GM13977 (cell line): ENCODE measurements at regions not wholly inside any gene's neighbourhood (a gene's known extent, or its start where the extent isn't known, plus 50 kb on each side); places are given as distances from the start of the nearest gene placed in this dataset.

Experiments used
- DNase-seq: peaks from one replicate; pipeline ENCODE4 v3.0.0; 2012; ENCODE audit warnings: low spot score
- in situ Hi-C: fragments of 300-500 bp; cut with MboI; formaldehyde crosslinking; loops from one replicate; pipeline ENCODE4 v1.12.0; 2022; ENCODE audit warnings: low sequenced_read_pairs, low pct_unique_long_range_greater_than_20kb, mixed read lengths, inconsistent platforms; ENCODE audit not compliant: unreplicated experiment
- TF ChIP-seq, protein P1 (sequence below): IDR thresholded peaks from 2 replicates; pipeline ENCODE4 v1.5.1; 2012; ENCODE audit warnings: mild to moderate bottlenecking, control low read depth; ENCODE audit not compliant: insufficient read depth; ENCODE audit errors: extremely low read depth, missing control alignments

DNA sequence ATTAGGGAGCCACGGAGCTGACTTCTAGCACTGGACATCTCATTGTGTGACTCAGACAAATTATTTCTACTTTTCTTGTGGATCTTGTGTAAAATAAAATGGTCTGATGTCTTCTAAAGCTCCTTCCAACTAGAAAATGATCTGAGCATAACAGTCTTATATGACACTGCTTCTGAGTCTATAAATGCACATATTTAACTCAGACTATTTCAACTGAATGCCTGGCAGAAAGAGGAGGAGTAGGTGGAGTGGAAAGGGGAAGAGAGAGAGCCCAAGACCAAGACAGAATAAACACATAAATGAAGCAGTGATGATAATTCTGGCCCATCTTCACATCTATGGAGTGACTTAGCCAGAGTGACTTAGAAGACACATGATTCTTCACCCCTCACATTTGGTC lies 162.3 kb upstream of the PDZRN3 start:
- TF ChIP-seq, protein P1, sequence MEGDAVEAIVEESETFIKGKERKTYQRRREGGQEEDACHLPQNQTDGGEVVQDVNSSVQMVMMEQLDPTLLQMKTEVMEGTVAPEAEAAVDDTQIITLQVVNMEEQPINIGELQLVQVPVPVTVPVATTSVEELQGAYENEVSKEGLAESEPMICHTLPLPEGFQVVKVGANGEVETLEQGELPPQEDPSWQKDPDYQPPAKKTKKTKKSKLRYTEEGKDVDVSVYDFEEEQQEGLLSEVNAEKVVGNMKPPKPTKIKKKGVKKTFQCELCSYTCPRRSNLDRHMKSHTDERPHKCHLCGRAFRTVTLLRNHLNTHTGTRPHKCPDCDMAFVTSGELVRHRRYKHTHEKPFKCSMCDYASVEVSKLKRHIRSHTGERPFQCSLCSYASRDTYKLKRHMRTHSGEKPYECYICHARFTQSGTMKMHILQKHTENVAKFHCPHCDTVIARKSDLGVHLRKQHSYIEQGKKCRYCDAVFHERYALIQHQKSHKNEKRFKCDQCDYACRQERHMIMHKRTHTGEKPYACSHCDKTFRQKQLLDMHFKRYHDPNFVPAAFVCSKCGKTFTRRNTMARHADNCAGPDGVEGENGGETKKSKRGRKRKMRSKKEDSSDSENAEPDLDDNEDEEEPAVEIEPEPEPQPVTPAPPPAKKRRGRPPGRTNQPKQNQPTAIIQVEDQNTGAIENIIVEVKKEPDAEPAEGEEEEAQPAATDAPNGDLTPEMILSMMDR = no peak
- in situ Hi-C loops = no loop called here
- no peak for DNase-seq

DNA sequence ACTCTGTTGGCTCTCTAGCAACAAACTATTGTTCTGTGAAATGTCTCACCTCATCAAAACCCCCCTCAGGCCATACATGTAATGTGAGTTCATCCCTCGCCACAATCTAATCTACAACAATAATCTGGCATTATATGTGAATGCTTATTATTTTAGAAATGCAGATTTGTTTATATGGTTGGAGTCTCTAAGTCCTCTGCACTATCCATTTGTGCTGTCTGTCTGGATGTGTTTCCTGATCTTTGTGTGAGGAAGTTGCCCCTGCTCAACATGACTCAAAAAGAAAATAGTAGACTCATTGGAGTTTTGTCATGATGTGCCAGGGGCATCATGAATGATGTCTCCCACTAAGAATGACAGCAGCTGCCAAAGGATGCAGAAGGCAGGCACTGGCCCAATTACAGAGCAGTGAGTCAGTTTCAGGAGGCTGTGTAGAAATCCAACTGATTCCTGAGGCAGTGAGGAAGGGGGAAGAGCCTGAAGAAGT lies 161.6 kb upstream of the PDZRN3 start:
- TF ChIP-seq, protein P1 = no peak
- no peak for DNase-seq
- in situ Hi-C loops = no loop called here

DNA sequence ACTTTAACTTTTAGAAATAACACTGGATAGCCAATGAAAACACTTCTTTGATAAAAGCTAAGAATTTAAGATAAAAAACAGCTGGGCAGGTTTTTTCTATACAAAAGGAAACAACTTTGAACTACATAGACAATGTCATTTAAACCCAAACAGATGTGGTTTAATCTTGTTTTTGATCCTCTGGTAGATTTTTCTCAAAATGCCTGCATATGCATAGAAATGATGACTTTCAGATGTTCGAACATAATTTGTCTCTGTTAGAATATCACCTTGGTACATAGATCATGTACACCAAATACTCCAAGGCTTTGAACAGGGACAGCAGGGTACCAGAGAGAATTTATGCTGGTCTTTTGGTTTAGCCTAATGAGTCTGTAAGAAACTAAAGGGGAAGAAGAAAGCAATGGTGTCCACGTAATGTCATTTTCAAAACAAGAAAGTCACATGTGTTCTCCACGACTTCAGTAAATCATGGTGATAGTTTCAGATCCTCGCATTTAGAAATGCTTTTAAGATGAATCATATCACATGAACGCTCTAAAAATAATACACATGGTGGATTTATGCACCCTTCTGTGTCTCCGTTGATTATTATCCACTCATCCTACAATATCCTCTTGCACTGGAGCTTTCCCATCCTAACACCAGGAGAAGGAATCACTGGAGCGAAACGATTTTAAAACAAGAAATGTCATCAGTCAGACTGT lies 160.1 kb upstream of the PDZRN3 start:
- no peak for DNase-seq
- in situ Hi-C loops = no loop called here
- TF ChIP-seq, protein P1 = no peak

DNA sequence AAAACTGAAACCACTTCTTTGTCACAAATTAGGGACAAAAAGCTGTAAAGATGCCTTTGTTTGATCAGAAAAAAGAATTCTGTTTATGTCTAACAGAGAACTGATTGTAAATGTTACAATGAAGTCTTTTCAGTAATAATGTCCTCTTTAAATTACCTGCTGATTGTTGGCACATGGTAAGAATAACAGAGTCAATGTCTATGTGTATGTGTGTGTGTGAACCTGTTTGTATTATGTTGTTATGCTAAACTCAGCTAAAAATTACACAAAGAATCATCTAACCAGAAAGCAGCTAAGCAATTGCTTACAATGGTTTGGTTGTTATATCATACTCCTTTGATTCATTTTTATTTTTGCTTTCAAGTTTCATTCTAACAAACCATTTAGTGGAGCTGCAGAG lies 159.1 kb upstream of the PDZRN3 start:
- in situ Hi-C loops = no loop called here
- TF ChIP-seq, protein P1 = no peak
- DNase-seq = no peak

DNA sequence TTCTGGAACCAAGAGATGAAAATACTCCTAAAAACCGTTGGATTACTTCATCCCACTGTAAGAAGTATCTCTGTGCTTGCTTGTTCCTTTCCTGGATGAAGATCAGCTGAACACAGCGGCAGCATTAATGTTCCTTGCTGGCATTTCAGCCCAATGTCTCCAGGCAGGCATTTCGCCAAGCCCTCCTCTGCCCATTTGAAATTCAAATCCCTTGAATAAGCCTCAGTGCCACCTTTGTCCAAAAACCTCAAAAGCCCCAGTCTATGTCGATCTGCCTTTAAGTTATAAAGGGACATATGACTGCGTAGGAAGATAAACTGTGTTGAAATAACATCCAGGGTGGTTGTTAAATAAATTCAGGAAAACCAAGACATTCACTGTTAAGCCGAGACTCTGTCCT lies 156.8 kb upstream of the PDZRN3 start:
- no peak for DNase-seq
- in situ Hi-C loops = no loop called here

DNA sequence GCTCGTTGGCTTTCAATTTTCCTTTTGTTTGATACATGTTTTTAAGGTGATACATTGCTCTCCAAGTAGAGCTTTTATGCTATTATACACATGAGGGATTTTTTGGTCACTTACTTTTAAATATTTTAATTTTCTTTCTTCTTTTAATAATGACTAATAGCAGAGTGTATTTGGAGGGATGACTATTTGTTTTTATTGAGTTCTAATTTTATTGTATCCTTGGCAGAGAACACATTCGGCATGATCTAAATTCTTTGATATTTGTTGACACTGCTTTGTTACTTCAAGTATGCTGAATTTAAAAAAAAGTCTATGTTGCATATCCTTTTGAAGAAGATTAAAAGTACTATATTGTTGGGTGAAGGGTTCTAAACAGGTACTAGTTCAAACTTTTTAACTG lies 149.9 kb upstream of the PDZRN3 start:
- no peak for DNase-seq
- TF ChIP-seq, protein P1 = no peak
- in situ Hi-C loops = no loop called here

More for the DNA sequence above, 156.8 kb upstream of the PDZRN3 start:
- TF ChIP-seq, protein P1 = no peak
